ENCODE measurements at regions not wholly inside any gene's neighbourhood (a gene's known extent, or its start where the extent isn't known, plus 50 kb on each side); places are given as distances from the start of the nearest gene placed in this dataset.

DNA sequence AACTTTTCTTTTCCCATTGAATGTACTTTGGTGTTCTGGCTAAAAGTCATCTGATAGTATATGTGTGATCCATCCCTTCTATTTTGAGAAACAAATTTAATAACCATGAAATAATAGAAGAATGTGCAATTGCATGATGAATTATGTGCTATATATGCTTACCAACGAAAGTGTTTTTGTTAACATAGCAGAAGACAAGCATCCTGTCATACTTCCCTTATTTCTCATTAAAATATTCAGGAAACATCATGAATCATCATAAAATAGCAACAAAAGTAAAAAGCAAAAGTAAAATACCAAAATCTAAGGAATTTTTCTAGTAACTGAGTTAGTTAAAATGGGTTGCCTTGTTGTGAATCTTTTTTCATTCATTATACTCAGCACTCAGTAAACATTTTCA, 409.0 kb upstream of the PDE3A start:
- Histone ChIP-seq H3K27me3 (no peaks in the 10 kb centered on the region), H3K4me3 (no peak overlapping the region), H3K27ac (no peak overlapping the region), H3K4me1 (no peaks in the 10 kb centered on the region), H3K9me3 (no peaks in the 10 kb centered on the region), H3K36me3 (no peaks in the 10 kb centered on the region)
- TF ChIP-seq, protein P1, sequence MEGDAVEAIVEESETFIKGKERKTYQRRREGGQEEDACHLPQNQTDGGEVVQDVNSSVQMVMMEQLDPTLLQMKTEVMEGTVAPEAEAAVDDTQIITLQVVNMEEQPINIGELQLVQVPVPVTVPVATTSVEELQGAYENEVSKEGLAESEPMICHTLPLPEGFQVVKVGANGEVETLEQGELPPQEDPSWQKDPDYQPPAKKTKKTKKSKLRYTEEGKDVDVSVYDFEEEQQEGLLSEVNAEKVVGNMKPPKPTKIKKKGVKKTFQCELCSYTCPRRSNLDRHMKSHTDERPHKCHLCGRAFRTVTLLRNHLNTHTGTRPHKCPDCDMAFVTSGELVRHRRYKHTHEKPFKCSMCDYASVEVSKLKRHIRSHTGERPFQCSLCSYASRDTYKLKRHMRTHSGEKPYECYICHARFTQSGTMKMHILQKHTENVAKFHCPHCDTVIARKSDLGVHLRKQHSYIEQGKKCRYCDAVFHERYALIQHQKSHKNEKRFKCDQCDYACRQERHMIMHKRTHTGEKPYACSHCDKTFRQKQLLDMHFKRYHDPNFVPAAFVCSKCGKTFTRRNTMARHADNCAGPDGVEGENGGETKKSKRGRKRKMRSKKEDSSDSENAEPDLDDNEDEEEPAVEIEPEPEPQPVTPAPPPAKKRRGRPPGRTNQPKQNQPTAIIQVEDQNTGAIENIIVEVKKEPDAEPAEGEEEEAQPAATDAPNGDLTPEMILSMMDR (IDR thresholded peaks at IDR 0.05) = no peak
- TF ChIP-seq EP300 (IDR thresholded peaks at IDR 0.05) = no peak
- TF ChIP-seq POLR2AphosphoS5 (IDR thresholded peaks at IDR 0.05) = no peak
- TF ChIP-seq POLR2A (IDR thresholded peaks at IDR 0.05) = no peak
- DNase-seq (ENCODE audit: low spot score in 2 of 2) = no peak
- WGBS = 15% methylated on average over 1 of the region's 1 CpG

GRCh38 chr12:19960527-19960926, 407.8 kb upstream of the PDE3A start:
- 97% methylated on average over 4 of the region's 4 CpGs for WGBS
- TF ChIP-seq EP300 (IDR thresholded peaks at IDR 0.05) (no peak), POLR2AphosphoS5 (IDR thresholded peaks at IDR 0.05) (no peak), POLR2A (IDR thresholded peaks at IDR 0.05) (no peak)
- TF ChIP-seq, protein P1 (IDR thresholded peaks at IDR 0.05) = no peak
- Histone ChIP-seq H3K4me3 (no peak overlapping the region), H3K9me3 (no peaks in the 10 kb centered on the region), H3K27me3 (no peaks in the 10 kb centered on the region), H3K4me1 (no peaks in the 10 kb centered on the region), H3K36me3 (no peaks in the 10 kb centered on the region), H3K27ac (no peak overlapping the region)
- no peak for DNase-seq (ENCODE audit: low spot score in 2 of 2)

DNA sequence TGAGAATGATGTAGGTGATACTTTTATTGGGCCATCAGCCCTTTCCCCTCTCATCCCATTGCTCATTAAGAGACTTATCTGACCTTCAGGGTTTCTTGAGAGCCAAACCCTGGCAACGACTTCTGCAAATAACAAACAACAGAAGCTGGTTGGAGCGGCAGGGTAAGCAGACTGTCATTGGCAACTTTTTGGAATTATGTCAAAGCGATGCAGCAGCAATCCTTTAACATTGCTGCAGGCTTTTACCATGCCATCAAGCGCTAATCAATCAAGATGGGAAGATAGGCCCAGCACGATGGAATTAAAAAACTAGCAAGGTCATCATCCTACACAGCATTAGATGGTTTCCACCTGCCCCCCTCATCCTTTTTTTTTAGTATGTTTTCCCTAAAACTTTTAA, 406.1 kb upstream of the PDE3A start:
- WGBS = 55% methylated on average over 5 of the region's 5 CpGs
- DNase-seq (ENCODE audit: low spot score in 2 of 2) = no peak
- Histone ChIP-seq H3K36me3 (no peaks in the 10 kb centered on the region), H3K4me3 (no peak overlapping the region), H3K27me3 (no peaks in the 10 kb centered on the region), H3K27ac (no peak overlapping the region), H3K4me1 (no peaks in the 10 kb centered on the region), H3K9me3 (no peaks in the 10 kb centered on the region)
- TF ChIP-seq POLR2A (IDR thresholded peaks at IDR 0.05) (no peak), POLR2AphosphoS5 (IDR thresholded peaks at IDR 0.05) (no peak), EP300 (IDR thresholded peaks at IDR 0.05) (no peak)
- TF ChIP-seq, protein P1 (IDR thresholded peaks at IDR 0.05) = no peak

DNA sequence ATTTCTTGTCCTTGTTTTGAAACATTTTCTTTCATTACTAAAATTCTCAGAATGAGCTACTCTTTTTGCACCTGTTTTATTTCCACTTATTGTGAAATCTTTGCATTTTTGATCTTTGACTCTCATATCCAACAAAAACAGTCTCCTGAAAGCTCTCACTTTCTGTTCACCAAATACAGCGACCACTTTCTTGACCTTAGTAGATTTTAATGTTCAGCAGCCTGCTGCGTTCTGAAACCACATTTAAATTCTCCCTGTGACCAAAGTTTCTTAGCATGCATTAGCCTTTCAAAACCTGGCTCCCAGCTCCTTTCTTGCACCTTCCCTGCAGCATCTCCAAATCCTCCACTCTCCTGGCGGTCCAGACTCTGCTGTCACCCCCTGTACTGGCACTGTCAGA, 404.4 kb upstream of the PDE3A start:
- Histone ChIP-seq H3K36me3 (no peaks in the 10 kb centered on the region), H3K9me3 (no peaks in the 10 kb centered on the region), H3K27ac (no peak overlapping the region), H3K4me1 (no peaks in the 10 kb centered on the region), H3K4me3 (no peak overlapping the region), H3K27me3 (no peaks in the 10 kb centered on the region)
- 82% methylated on average over 3 of the region's 3 CpGs for WGBS
- DNase-seq (ENCODE audit: low spot score in 2 of 2) = no peak
- TF ChIP-seq POLR2AphosphoS5 (IDR thresholded peaks at IDR 0.05) (no peak), EP300 (IDR thresholded peaks at IDR 0.05) (no peak), POLR2A (IDR thresholded peaks at IDR 0.05) (no peak)
- TF ChIP-seq, protein P1 (IDR thresholded peaks at IDR 0.05) = no peak

- Histone ChIP-seq H3K27ac (no peak overlapping the region), H3K4me1 (peaks cover 1% of the 10 kb centered on the region), H3K27me3 (no peaks in the 10 kb centered on the region), H3K9me3 (no peaks in the 10 kb centered on the region), H3K4me3 (no peak overlapping the region), H3K36me3 (no peaks in the 10 kb centered on the region)
- TF ChIP-seq POLR2A (IDR thresholded peaks at IDR 0.05) (no peak), EP300 (IDR thresholded peaks at IDR 0.05) (no peak), POLR2AphosphoS5 (IDR thresholded peaks at IDR 0.05) (no peak)
- TF ChIP-seq, protein P1 (IDR thresholded peaks at IDR 0.05) = no peak
- DNase-seq (ENCODE audit: low spot score in 2 of 2) = no peak
- WGBS = 84% methylated on average over 3 of the region's 3 CpGs
Observed at GRCh38 chr12:19964549-19964948, 403.8 kb upstream of the PDE3A start.

All from suprapubic skin (tissue), 4 donors.